ENCODE measurements at regions not wholly inside any gene's neighbourhood (a gene's known extent, or its start where the extent isn't known, plus 50 kb on each side); places are given as distances from the start of the nearest gene placed in this dataset.
A peak's percentile ranks its signal among the peaks of the same experiment; 100 is the strongest.

GRCh38 chr5:99133921-99134320 lies 205.1 kb upstream of the CHD1 start:
- no peak for DNase-seq (ENCODE audit: low spot score)

- DNase-seq (ENCODE audit: low spot score) = no peak
Observed at GRCh38 chr5:99129768-99130501, 201.1 kb upstream of the CHD1 start.

GRCh38 chr5:99122976-99123375 lies 194.2 kb upstream of the CHD1 start:
- no peak for DNase-seq (ENCODE audit: low spot score)

GRCh38 chr5:99119326-99119725 lies 190.5 kb upstream of the CHD1 start:
- no peak for DNase-seq (ENCODE audit: low spot score)

- DNase-seq (ENCODE audit: low spot score) = no peak
Observed at GRCh38 chr5:99116526-99116925, 187.7 kb upstream of the CHD1 start.

GRCh38 chr5:99109894-99110293 lies 181.1 kb upstream of the CHD1 start:
- no peak for DNase-seq (ENCODE audit: low spot score)

- no peak for DNase-seq (ENCODE audit: low spot score)
Observed at GRCh38 chr5:99105216-99105615, 176.4 kb upstream of the CHD1 start.

- peak; percentile 1 for DNase-seq (ENCODE audit: low spot score)
Observed at GRCh38 chr5:99104538-99105132, 175.8 kb upstream of the CHD1 start.

- no peak for DNase-seq (ENCODE audit: low spot score)
Observed at GRCh38 chr5:99102073-99102697, 173.4 kb upstream of the CHD1 start.

- no peak for DNase-seq (ENCODE audit: low spot score)
Observed at GRCh38 chr5:99099691-99100090, 170.9 kb upstream of the CHD1 start.

- no peak for DNase-seq (ENCODE audit: low spot score)
Observed at GRCh38 chr5:99089822-99090549, 161.2 kb upstream of the CHD1 start.

GRCh38 chr5:99088309-99088708 lies 159.5 kb upstream of the CHD1 start:
- no peak for DNase-seq (ENCODE audit: low spot score)

- no peak for DNase-seq (ENCODE audit: low spot score)
Observed at GRCh38 chr5:99083197-99083596, 154.4 kb upstream of the CHD1 start.

GRCh38 chr5:99081711-99082110 lies 152.9 kb upstream of the CHD1 start:
- no peak for DNase-seq (ENCODE audit: low spot score)

- DNase-seq (ENCODE audit: low spot score) = no peak
Observed at GRCh38 chr5:99076723-99077640, 148.2 kb upstream of the CHD1 start.

GRCh38 chr5:99072846-99073245 lies 144.0 kb upstream of the CHD1 start:
- DNase-seq (ENCODE audit: low spot score) = no peak

- no peak for DNase-seq (ENCODE audit: low spot score)
Observed at GRCh38 chr5:99070822-99071221, 142.0 kb upstream of the CHD1 start.

- DNase-seq (ENCODE audit: low spot score) = no peak
Observed at GRCh38 chr5:99070362-99070761, 141.6 kb upstream of the CHD1 start.

- DNase-seq (ENCODE audit: low spot score) = no peak
Observed at GRCh38 chr5:99068944-99069650, 140.3 kb upstream of the CHD1 start.

GRCh38 chr5:99063737-99064136 lies 134.9 kb upstream of the CHD1 start:
- no peak for DNase-seq (ENCODE audit: low spot score)

GRCh38 chr5:99061711-99062110 lies 132.9 kb upstream of the CHD1 start:
- DNase-seq (ENCODE audit: low spot score) = no peak
